Mesendoderm (in vitro differentiated cells): ENCODE measurements at regions not wholly inside any gene's neighbourhood (a gene's known extent, or its start where the extent isn't known, plus 50 kb on each side); places are given as distances from the start of the nearest gene placed in this dataset.
A peak's percentile ranks its signal among the peaks of the same experiment; 100 is the strongest.
"Not testable (repeated sequence)": the region's sequence is repeated elsewhere in the genome, so short reads cannot be mapped to it uniquely, and the experiment has no call there.

ENCODE experiments used
- DNase-seq: peaks from one replicate; pipeline ENCODE4 v3.0.0; 2013
- H2AK5ac ChIP-seq: 2 replicates; pipeline ENCODE4 v1.6.1; 2013; ENCODE audit warnings: low read length, inconsistent platforms
- H2BK120ac ChIP-seq: 2 replicates; pipeline ENCODE4 v1.6.1; 2013; ENCODE audit warnings: low read depth, mild to moderate bottlenecking, low read length, moderate library complexity, mixed read lengths
- H2BK15ac ChIP-seq: replicated peaks from 2 replicates; pipeline ENCODE4 v1.6.1; 2013; ENCODE audit warnings: low read depth, mild to moderate bottlenecking, moderate library complexity
- H2BK5ac ChIP-seq: 2 replicates; pipeline ENCODE4 v1.6.1; 2013; ENCODE audit warnings: low read length, inconsistent platforms
- H3K18ac ChIP-seq: 2 replicates; pipeline ENCODE4 v1.6.1; 2013; ENCODE audit warnings: mild to moderate bottlenecking, low read length, mixed read lengths
- H3K23ac ChIP-seq: one replicate; pipeline ENCODE4 v1.6.1; 2013; ENCODE audit warnings: low read length
- H3K27ac ChIP-seq: 2 replicates; pipeline ENCODE4 v1.5.1; 2013; ENCODE audit warnings: low read depth, mild to moderate bottlenecking, inconsistent platforms, low read length, moderate library complexity
- H3K27me3 ChIP-seq: 2 replicates; pipeline ENCODE4 v1.6.1; 2013; ENCODE audit warnings: low read length, control low read depth, mild to moderate bottlenecking, inconsistent platforms; ENCODE audit not compliant: insufficient read depth, poor library complexity
- H3K36me3 ChIP-seq: 2 replicates; pipeline ENCODE4 v1.6.1; 2013; ENCODE audit warnings: low read length, inconsistent platforms; ENCODE audit not compliant: control insufficient read depth, insufficient read depth
- H3K4ac ChIP-seq: one replicate; pipeline ENCODE4 v1.6.1; 2013; ENCODE audit warnings: low read depth, mild to moderate bottlenecking, low read length, moderate library complexity
- H3K4me1 ChIP-seq: 2 replicates; pipeline ENCODE4 v1.6.1; 2013; ENCODE audit warnings: low read depth, low read length, inconsistent platforms; ENCODE audit not compliant: control insufficient read depth
- H3K4me2 ChIP-seq: 2 replicates; pipeline ENCODE4 v1.6.1; 2013; ENCODE audit warnings: low read length
- H3K4me3 ChIP-seq: 2 replicates; pipeline ENCODE4 v1.5.1; 2013; ENCODE audit warnings: mild to moderate bottlenecking, low read length
- H3K56ac ChIP-seq: one replicate; pipeline ENCODE4 v1.6.1; 2013; ENCODE audit warnings: low read length
- H3K79me1 ChIP-seq: 2 replicates; pipeline ENCODE4 v1.6.1; 2013; ENCODE audit warnings: low read length, inconsistent platforms
- H3K79me2 ChIP-seq: 2 replicates; pipeline ENCODE4 v1.6.1; 2013; ENCODE audit warnings: mild to moderate bottlenecking, low read length; ENCODE audit not compliant: control insufficient read depth, insufficient read depth
- H3K9ac ChIP-seq: 2 replicates; pipeline ENCODE4 v1.6.1; 2013; ENCODE audit warnings: low read length, inconsistent platforms
- H4K5ac ChIP-seq: one replicate; pipeline ENCODE4 v1.6.1; 2013; ENCODE audit warnings: low read length
- H4K8ac ChIP-seq: one replicate; pipeline ENCODE4 v1.6.1; 2013; ENCODE audit warnings: low read depth, mild to moderate bottlenecking, control low read depth, low read length, moderate library complexity
- WGBS: extraction: QIAGEN DNeasy Blood & Tissue Kit; methylation state at CpG from one replicate; pipeline ENCODE4 v1.1.7; 2013; ENCODE audit warnings: low lambda C conversion rate, missing lambda C conversion rate; ENCODE audit not compliant: insufficient coverage; ENCODE audit errors: extremely low coverage; 5-methylcytosine and 5-hydroxymethylcytosine counted together

DNA sequence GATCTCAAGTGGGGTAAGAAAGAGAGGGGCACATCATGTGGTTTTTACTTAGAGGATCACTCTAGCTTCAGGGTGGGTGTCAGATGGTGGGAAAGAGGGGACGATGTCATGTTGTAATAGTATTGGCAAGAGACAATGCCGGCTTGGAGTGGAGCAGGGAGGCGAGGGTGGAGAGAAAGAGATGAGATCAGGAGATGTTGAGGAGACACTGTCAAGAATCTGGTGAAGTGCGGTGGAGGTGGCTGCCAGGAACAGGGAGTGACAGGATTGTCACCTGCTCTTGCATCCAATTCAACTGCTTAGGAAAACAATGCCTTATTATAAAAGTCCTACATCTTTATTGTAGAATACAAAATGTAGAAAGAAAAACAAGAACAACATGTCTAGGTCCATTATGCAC is 63.0 kb upstream of the MKI67 start:
- H3K4me3 ChIP-seq = no peak overlapping the region
- no peak overlapping the region for H3K56ac ChIP-seq
- no peak overlapping the region for H3K23ac ChIP-seq
- no peak overlapping the region for H4K5ac ChIP-seq
- H3K4me1 ChIP-seq = no peaks in the 10 kb centered on the region
- H3K9ac ChIP-seq = no peak overlapping the region
- no CpG with 5 or more reads among the region's 4 CpGs for WGBS
- no peak overlapping the region for H2BK15ac ChIP-seq
- no peaks in the 10 kb centered on the region for H3K79me2 ChIP-seq
- no peak overlapping the region for H3K4ac ChIP-seq
- H4K8ac ChIP-seq = no peak overlapping the region
- no peak overlapping the region for H3K4me2 ChIP-seq
- H3K18ac ChIP-seq = no peak overlapping the region
- no peaks in the 10 kb centered on the region for H3K27me3 ChIP-seq
- no peak overlapping the region for H2BK5ac ChIP-seq
- no peak overlapping the region for H2AK5ac ChIP-seq
- H3K79me1 ChIP-seq = no peaks in the 10 kb centered on the region
- no peak for DNase-seq
- no peaks in the 10 kb centered on the region for H3K36me3 ChIP-seq
- H2BK120ac ChIP-seq = no peak overlapping the region
- H3K27ac ChIP-seq = no peak overlapping the region

- H3K4me1 ChIP-seq = no peaks in the 10 kb centered on the region
- no peak overlapping the region for H3K27ac ChIP-seq
- no peak overlapping the region for H3K4ac ChIP-seq
- DNase-seq = no peak
- no peak overlapping the region for H3K23ac ChIP-seq
- H3K79me2 ChIP-seq = no peaks in the 10 kb centered on the region
- no peak overlapping the region for H4K8ac ChIP-seq
- no peaks in the 10 kb centered on the region for H3K36me3 ChIP-seq
- no peak overlapping the region for H3K4me3 ChIP-seq
- H2BK120ac ChIP-seq = no peak overlapping the region
- no peak overlapping the region for H3K4me2 ChIP-seq
- no peak overlapping the region for H3K9ac ChIP-seq
- no peaks in the 10 kb centered on the region for H3K27me3 ChIP-seq
- H3K56ac ChIP-seq = no peak overlapping the region
- H4K5ac ChIP-seq = no peak overlapping the region
- no peak overlapping the region for H2BK15ac ChIP-seq
- no peak overlapping the region for H2BK5ac ChIP-seq
- H3K18ac ChIP-seq = no peak overlapping the region
- WGBS = no CpG with 5 or more reads among the region's 5 CpGs
- H3K79me1 ChIP-seq = no peaks in the 10 kb centered on the region
- H2AK5ac ChIP-seq = no peak overlapping the region
These were observed 65.6 kb upstream of the MKI67 start for GRCh38 chr10:128191847-128192246.

GRCh38 chr10:128201826-128202225 is 75.6 kb upstream of the MKI67 start:
- not testable (repeated sequence) for H3K4me1 ChIP-seq, H2BK120ac ChIP-seq, H3K9ac ChIP-seq, H2BK5ac ChIP-seq, H3K23ac ChIP-seq, H3K79me1 ChIP-seq, H4K8ac ChIP-seq, H3K56ac ChIP-seq, H3K4me3 ChIP-seq, H3K27ac ChIP-seq, H3K4me2 ChIP-seq, H2BK15ac ChIP-seq, H3K79me2 ChIP-seq, H2AK5ac ChIP-seq, H3K27me3 ChIP-seq, H3K18ac ChIP-seq, H3K4ac ChIP-seq, H4K5ac ChIP-seq, H3K36me3 ChIP-seq
- DNase-seq = peak; percentile 25
- no CpG with 5 or more reads among the region's 2 CpGs for WGBS

DNA sequence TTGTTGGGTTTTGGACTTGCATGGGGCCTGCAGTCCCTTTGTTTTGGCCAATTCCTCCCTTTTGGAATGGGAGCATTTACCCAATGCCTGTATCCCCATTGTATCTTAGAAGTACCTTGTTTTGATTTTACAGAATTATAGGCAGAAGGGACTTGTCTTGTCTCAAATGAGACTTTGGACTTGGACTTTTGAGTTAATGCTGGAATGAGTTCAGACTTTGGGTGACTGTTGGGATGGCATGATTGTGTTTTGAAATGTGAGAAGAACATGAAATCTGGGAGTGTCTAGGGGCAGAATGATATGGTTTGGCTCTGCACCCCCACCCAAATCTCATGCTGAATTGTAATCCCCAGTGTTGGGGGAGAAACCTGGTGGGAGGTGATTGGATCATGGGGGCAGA is 76.8 kb upstream of the MKI67 start:
- Histone ChIP-seq H3K56ac (no peak overlapping the region), H3K79me1 (no peaks in the 10 kb centered on the region), H2AK5ac (no peak overlapping the region), H3K79me2 (no peaks in the 10 kb centered on the region), H3K36me3 (no peaks in the 10 kb centered on the region), H3K27me3 (no peaks in the 10 kb centered on the region), H3K4me1 (no peaks in the 10 kb centered on the region), H3K23ac (no peak overlapping the region), H3K4me2 (no peak overlapping the region), H4K8ac (no peak overlapping the region), H3K9ac (no peak overlapping the region), H3K4me3 (no peak overlapping the region), H2BK5ac (no peak overlapping the region), H2BK120ac (no peak overlapping the region), H2BK15ac (no peak overlapping the region), H4K5ac (no peak overlapping the region), H3K27ac (no peak overlapping the region), H3K4ac (no peak overlapping the region), H3K18ac (no peak overlapping the region)
- DNase-seq = no peak

DNA sequence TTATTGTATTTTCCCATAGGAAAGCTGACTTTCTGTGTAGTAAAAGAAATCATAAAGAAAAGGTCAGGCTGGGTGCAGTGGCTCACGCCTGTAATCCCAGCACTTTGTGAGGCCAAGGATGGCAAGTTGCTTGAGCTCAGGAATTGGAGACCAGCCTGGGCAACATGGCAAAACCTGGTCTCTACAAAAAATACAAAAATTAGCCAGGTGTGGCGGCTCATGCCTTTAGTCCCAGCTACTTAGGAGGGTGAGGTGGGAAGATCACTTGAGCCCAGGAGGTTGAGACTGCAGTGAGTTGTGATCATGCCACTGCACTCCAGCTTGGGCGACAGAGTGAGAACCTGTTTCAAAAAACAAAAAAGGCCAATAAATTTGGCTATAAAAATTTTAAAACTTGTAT is 79.4 kb upstream of the MKI67 start:
- H2BK120ac ChIP-seq, H2BK15ac ChIP-seq, H4K5ac ChIP-seq, H3K36me3 ChIP-seq, H3K56ac ChIP-seq, H2BK5ac ChIP-seq, H3K4ac ChIP-seq, H3K4me2 ChIP-seq, H4K8ac ChIP-seq, H3K79me1 ChIP-seq, H3K23ac ChIP-seq, H3K79me2 ChIP-seq, H3K9ac ChIP-seq, H3K4me3 ChIP-seq, DNase-seq, H3K27me3 ChIP-seq, H3K4me1 ChIP-seq, H2AK5ac ChIP-seq, H3K27ac ChIP-seq, H3K18ac ChIP-seq: not testable (repeated sequence)
- no CpG with 5 or more reads among the region's 3 CpGs for WGBS

DNA sequence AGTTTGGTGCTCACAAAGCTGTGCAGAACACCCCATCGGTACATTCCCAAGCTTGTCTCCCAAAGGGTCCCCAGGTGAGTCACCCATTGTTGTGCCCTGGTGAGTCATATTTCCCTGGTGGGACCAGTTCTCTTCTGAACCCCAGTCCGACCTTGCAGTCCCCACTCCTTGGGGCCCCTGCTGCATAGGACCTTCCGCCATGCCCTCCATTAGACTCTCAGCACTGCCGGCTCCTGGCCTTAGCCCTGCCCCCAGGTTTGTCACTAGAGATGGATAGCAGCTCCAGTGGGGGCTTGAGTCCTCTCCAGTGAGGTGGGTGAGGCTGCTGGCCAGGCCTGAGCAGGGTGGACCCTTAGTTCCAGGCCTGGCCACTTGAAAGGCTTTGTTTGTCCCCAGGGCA is 80.5 kb upstream of the MKI67 start:
- no peaks in the 10 kb centered on the region for H3K27me3 ChIP-seq
- no peak overlapping the region for H3K18ac ChIP-seq
- WGBS = no CpG with 5 or more reads among the region's 4 CpGs
- no peaks in the 10 kb centered on the region for H3K4me1 ChIP-seq
- H3K9ac ChIP-seq = no peak overlapping the region
- H4K5ac ChIP-seq = no peak overlapping the region
- no peak overlapping the region for H3K4me3 ChIP-seq
- no peak overlapping the region for H2BK15ac ChIP-seq
- H3K79me1 ChIP-seq = no peaks in the 10 kb centered on the region
- H2AK5ac ChIP-seq = no peak overlapping the region
- no peaks in the 10 kb centered on the region for H3K79me2 ChIP-seq
- H2BK120ac ChIP-seq = no peak overlapping the region
- DNase-seq = no peak
- no peak overlapping the region for H3K56ac ChIP-seq
- H4K8ac ChIP-seq = no peak overlapping the region
- no peak overlapping the region for H3K4ac ChIP-seq
- no peaks in the 10 kb centered on the region for H3K36me3 ChIP-seq
- H3K4me2 ChIP-seq = no peak overlapping the region
- H3K27ac ChIP-seq = no peak overlapping the region
- H3K23ac ChIP-seq = no peak overlapping the region
- H2BK5ac ChIP-seq = no peak overlapping the region
